ENCODE measurements at regions not wholly inside any gene's neighbourhood (a gene's known extent, or its start where the extent isn't known, plus 50 kb on each side); places are given as distances from the start of the nearest gene placed in this dataset.

DNA sequence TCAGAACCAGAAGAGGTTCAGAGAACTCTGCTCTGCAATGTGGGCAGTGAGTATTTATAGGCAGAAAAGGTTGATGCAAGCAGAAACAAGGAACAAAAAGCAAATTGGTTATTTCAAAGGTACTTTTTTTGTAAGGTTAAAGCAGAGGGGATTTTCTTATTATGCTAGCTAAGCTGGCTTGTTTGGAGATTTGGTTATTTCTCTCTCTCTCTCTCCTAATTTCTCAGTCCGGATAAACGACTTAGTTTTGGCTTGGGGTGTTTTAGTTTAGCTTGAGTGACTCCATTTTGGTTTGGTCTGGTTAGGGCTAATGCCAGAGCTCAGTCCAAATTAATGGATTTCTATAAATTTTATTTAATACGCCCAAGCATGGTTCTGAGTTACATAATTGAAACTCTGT lies 566.8 kb downstream of the SH2D4B start:
- H3K27me3 ChIP-seq (ENCODE audit: insufficient read depth, poor library complexity, severe bottlenecking): no peaks in the 10 kb centered on the region
- TF ChIP-seq, protein P1, sequence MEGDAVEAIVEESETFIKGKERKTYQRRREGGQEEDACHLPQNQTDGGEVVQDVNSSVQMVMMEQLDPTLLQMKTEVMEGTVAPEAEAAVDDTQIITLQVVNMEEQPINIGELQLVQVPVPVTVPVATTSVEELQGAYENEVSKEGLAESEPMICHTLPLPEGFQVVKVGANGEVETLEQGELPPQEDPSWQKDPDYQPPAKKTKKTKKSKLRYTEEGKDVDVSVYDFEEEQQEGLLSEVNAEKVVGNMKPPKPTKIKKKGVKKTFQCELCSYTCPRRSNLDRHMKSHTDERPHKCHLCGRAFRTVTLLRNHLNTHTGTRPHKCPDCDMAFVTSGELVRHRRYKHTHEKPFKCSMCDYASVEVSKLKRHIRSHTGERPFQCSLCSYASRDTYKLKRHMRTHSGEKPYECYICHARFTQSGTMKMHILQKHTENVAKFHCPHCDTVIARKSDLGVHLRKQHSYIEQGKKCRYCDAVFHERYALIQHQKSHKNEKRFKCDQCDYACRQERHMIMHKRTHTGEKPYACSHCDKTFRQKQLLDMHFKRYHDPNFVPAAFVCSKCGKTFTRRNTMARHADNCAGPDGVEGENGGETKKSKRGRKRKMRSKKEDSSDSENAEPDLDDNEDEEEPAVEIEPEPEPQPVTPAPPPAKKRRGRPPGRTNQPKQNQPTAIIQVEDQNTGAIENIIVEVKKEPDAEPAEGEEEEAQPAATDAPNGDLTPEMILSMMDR (IDR thresholded peaks at IDR 0.05; ENCODE audit: poor library complexity, severe bottlenecking): no peak
- H3K9me3 ChIP-seq (ENCODE audit: severe bottlenecking): no peaks in the 10 kb centered on the region
- H3K27ac ChIP-seq (ENCODE audit: poor library complexity, severe bottlenecking): no peak overlapping the region
- no peaks in the 10 kb centered on the region for H3K4me1 ChIP-seq (ENCODE audit: insufficient read depth, poor library complexity, severe bottlenecking)
- H3K4me3 ChIP-seq (ENCODE audit: severe bottlenecking): no peak overlapping the region
- no peak for ATAC-seq (ENCODE audit: low read depth)
- no peak for DNase-seq (ENCODE audit: low spot score)
- H3K36me3 ChIP-seq (ENCODE audit: low read depth): no peaks in the 10 kb centered on the region

- H3K4me1 ChIP-seq (ENCODE audit: insufficient read depth, poor library complexity, severe bottlenecking): no peaks in the 10 kb centered on the region
- TF ChIP-seq, protein P1 (IDR thresholded peaks at IDR 0.05; ENCODE audit: poor library complexity, severe bottlenecking): no peak
Measured at GRCh38 chr10:81108516-81109199, 571.0 kb downstream of the SH2D4B start.

GRCh38 chr10:81109200-81109752 lies 571.6 kb downstream of the SH2D4B start:
- H3K4me3 ChIP-seq (ENCODE audit: severe bottlenecking): no peak overlapping the region
- TF ChIP-seq, protein P1 (IDR thresholded peaks at IDR 0.05; ENCODE audit: poor library complexity, severe bottlenecking): no peak
- no peak for ATAC-seq (ENCODE audit: low read depth)
- no peaks in the 10 kb centered on the region for H3K4me1 ChIP-seq (ENCODE audit: insufficient read depth, poor library complexity, severe bottlenecking)
- H3K9me3 ChIP-seq (ENCODE audit: severe bottlenecking): no peaks in the 10 kb centered on the region
- no peak overlapping the region for H3K27ac ChIP-seq (ENCODE audit: poor library complexity, severe bottlenecking)
- H3K36me3 ChIP-seq (ENCODE audit: low read depth): no peaks in the 10 kb centered on the region
- H3K27me3 ChIP-seq (ENCODE audit: insufficient read depth, poor library complexity, severe bottlenecking): no peaks in the 10 kb centered on the region
- DNase-seq (ENCODE audit: low spot score): no peak

More at GRCh38 chr10:81108516-81109199, 571.0 kb downstream of the SH2D4B start:
- ATAC-seq (ENCODE audit: low read depth) (no peak), DNase-seq (ENCODE audit: low spot score) (no peak)
- Histone ChIP-seq H3K27ac (ENCODE audit: poor library complexity, severe bottlenecking) (no peak overlapping the region), H3K4me3 (ENCODE audit: severe bottlenecking) (no peak overlapping the region), H3K36me3 (ENCODE audit: low read depth) (no peaks in the 10 kb centered on the region), H3K27me3 (ENCODE audit: insufficient read depth, poor library complexity, severe bottlenecking) (no peaks in the 10 kb centered on the region), H3K9me3 (ENCODE audit: severe bottlenecking) (no peaks in the 10 kb centered on the region)

DNA sequence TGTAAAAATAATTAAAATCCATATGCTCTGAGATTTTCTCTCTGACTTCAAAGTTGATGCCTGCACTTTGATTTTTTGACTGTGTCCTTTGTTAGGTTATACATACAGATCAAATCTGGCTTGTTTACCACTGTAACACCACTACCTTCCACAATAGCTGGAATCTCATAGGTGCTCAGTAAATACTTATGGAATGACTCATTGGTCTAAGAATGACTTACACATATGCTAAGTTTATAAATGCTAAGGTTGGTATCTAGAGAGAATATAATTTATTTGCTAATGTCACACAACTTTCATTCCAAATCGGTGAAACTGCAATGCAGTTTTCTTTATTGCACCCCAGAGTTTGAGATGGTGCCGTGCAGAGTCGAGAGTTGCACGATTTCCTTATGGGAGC lies 578.5 kb downstream of the SH2D4B start:
- TF ChIP-seq, protein P1 (IDR thresholded peaks at IDR 0.05; ENCODE audit: poor library complexity, severe bottlenecking): no peak
- Histone ChIP-seq H3K27ac (ENCODE audit: poor library complexity, severe bottlenecking) (no peak overlapping the region), H3K9me3 (ENCODE audit: severe bottlenecking) (no peaks in the 10 kb centered on the region), H3K4me3 (ENCODE audit: severe bottlenecking) (no peak overlapping the region), H3K36me3 (ENCODE audit: low read depth) (no peaks in the 10 kb centered on the region), H3K27me3 (ENCODE audit: insufficient read depth, poor library complexity, severe bottlenecking) (no peaks in the 10 kb centered on the region), H3K4me1 (ENCODE audit: insufficient read depth, poor library complexity, severe bottlenecking) (no peaks in the 10 kb centered on the region)
- DNase-seq (ENCODE audit: low spot score) (no peak), ATAC-seq (ENCODE audit: low read depth) (peak; percentile 91)

- TF ChIP-seq, protein P1 (IDR thresholded peaks at IDR 0.05; ENCODE audit: poor library complexity, severe bottlenecking): peak; percentile 13
- H3K27ac ChIP-seq (ENCODE audit: poor library complexity, severe bottlenecking): no peak overlapping the region
- no peak for ATAC-seq (ENCODE audit: low read depth)
- no peak overlapping the region for H3K4me3 ChIP-seq (ENCODE audit: severe bottlenecking)
- no peaks in the 10 kb centered on the region for H3K36me3 ChIP-seq (ENCODE audit: low read depth)
- no peaks in the 10 kb centered on the region for H3K9me3 ChIP-seq (ENCODE audit: severe bottlenecking)
- DNase-seq (ENCODE audit: low spot score): no peak
- no peaks in the 10 kb centered on the region for H3K4me1 ChIP-seq (ENCODE audit: insufficient read depth, poor library complexity, severe bottlenecking)
- no peaks in the 10 kb centered on the region for H3K27me3 ChIP-seq (ENCODE audit: insufficient read depth, poor library complexity, severe bottlenecking)
Measured at GRCh38 chr10:81116990-81117389, 579.3 kb downstream of the SH2D4B start.

Measured in RWPE2 (cell line).